Activated T-cell treated with anti-CD3 and anti-CD28 coated beads, Interleukin-2, amount 50 U/mL, for 24 hours (primary cell): ENCODE measurements at regions not wholly inside any gene's neighbourhood (a gene's known extent, or its start where the extent isn't known, plus 50 kb on each side); places are given as distances from the start of the nearest gene placed in this dataset.

ENCODE experiments used
- DNase-seq: peaks from one replicate; pipeline ENCODE4 v3.0.0-alpha.2; 2020
- H3K27ac Mint-ChIP-seq: 2 replicates; pipeline ENCODE4 v1.8.0; 2020; ENCODE audit warnings: mild to moderate bottlenecking, mixed read lengths
- H3K27me3 Mint-ChIP-seq: 2 replicates; pipeline ENCODE4 v1.8.0; 2020; ENCODE audit warnings: mixed read lengths
- H3K36me3 Mint-ChIP-seq: 2 replicates; pipeline ENCODE4 v1.8.0; 2020; ENCODE audit warnings: low read depth, mixed read lengths
- H3K4me1 Mint-ChIP-seq: 2 replicates; pipeline ENCODE4 v1.8.0; 2020; ENCODE audit warnings: low read depth, mixed read lengths
- H3K4me3 Mint-ChIP-seq: 2 replicates; pipeline ENCODE4 v1.8.0; 2020; ENCODE audit warnings: mild to moderate bottlenecking, moderate library complexity, mixed read lengths
- H3K9me3 Mint-ChIP-seq: 2 replicates; pipeline ENCODE4 v1.8.0; 2020; ENCODE audit warnings: mixed read lengths

DNA sequence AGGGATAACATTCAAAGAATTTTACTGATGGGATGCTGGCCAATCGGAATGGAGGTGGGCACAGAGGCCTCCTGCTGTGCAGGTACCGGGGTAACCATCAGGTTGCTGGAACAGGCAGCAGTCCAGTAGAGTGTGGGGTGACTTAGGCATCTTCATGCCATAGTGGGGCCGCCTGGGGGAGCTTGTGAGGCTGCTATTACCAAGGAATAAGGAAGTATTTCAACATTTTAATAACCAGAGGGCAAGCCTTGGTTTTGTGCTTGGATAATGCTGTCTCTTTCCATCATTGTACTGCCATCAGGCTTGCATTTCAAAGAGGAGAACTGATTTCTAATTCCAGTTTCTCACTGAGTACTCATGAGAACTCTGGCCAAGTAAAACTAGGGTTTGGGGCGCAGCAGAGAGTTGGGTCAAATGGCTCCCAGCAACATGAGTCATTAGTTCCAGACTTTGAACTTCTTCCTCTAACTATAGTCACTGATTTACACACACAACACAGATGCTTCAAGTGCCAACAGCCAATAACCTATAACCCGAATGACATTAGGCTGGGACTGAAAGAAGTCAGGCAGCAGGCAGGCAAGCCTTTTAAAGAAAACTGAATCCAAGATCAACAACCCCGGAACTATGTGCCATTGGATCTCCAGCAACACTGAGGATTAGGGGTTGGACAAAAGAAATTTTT, 56.1 kb upstream of the FHL2 start:
- peaks cover 8% of the 10 kb centered on the region for H3K4me1 Mint-ChIP-seq
- H3K36me3 Mint-ChIP-seq, result no peaks in the 10 kb centered on the region
- no peaks in the 10 kb centered on the region for H3K9me3 Mint-ChIP-seq
- DNase-seq, result no peak
- peaks cover 12% of the 10 kb centered on the region for H3K27me3 Mint-ChIP-seq
- no peak overlapping the region for H3K27ac Mint-ChIP-seq
- H3K4me3 Mint-ChIP-seq, result no peak overlapping the region

DNA sequence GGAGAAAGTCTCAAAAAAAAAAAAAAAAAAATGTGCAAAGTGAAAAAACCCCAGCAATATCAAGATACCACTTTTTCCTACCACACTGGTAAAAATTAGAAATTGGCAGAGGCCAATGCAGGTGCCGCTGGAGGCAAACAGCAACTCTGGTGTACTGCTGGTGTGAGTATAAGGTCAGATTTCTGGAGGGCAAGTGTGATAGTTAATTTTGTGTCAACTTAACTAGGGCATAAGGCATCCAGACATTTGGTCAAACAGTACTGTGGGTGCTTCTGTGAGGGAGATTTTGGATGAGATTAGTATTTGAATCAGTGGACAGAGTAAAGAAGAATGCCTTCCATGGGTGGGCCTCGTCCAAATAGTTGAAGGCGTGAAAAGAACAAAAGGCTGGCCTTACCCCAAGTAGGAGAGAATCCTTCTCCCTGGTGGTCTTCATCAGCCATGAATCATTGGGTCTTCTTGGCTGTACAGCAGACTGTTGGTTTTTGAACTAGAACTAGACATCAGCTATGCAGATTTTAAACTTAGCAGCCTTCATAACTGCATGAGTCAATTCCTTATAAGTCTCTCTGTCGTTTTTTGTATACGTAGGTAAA, 52.8 kb upstream of the FHL2 start:
- DNase-seq, result no peak
- Mint-ChIP-seq H3K27ac (no peak overlapping the region), H3K36me3 (no peaks in the 10 kb centered on the region), H3K9me3 (no peaks in the 10 kb centered on the region), H3K27me3 (peaks cover 27% of the 10 kb centered on the region), H3K4me1 (peaks cover 8% of the 10 kb centered on the region), H3K4me3 (no peak overlapping the region)

DNA sequence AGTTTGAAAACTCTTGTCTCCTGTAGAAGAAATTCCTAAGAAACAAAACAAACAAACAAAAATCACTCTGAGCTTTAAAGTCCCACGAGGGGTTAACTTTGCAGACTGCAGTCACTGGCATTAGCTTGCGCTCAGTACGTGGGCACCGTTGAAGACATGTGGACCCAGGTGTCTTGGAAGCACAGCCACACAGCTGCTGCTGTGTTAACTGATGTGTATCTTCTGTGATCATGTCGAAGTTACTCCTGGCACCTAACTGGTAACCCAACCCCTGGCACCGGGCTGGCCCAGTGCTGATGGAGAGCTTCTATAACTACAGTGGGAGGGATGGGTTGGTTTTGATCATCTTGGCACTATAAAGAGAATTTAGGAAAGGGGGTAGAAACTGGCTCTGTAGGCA, 51.6 kb upstream of the FHL2 start:
- H3K9me3 Mint-ChIP-seq, result no peaks in the 10 kb centered on the region
- peaks cover 26% of the 10 kb centered on the region for H3K27me3 Mint-ChIP-seq
- no peak overlapping the region for H3K4me3 Mint-ChIP-seq
- no peaks in the 10 kb centered on the region for H3K36me3 Mint-ChIP-seq
- peaks cover 7% of the 10 kb centered on the region for H3K4me1 Mint-ChIP-seq
- H3K27ac Mint-ChIP-seq, result no peak overlapping the region
- no peak for DNase-seq

DNA sequence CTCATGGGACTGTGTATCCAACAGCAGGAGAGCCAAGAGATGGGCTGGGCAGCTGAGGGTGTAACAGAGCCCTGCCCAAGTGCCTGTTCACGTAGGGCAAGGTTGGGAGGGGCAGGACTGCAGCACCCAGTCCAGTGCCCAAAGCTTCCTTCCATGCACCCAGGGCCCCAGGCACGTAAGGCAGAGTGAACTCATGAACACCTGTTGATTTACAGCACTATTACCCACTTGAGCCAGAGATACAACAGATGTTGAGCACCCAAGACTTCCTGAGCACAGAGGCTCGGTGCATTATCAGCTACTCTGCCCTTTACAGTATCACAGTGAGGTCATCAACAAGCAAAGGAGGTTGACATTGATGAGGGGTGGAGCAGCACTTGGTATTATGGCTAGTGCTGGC, 50.2 kb upstream of the FHL2 start:
- no peaks in the 10 kb centered on the region for H3K36me3 Mint-ChIP-seq
- H3K4me1 Mint-ChIP-seq, result no peaks in the 10 kb centered on the region
- H3K27ac Mint-ChIP-seq, result no peak overlapping the region

More for the DNA sequence above, 50.2 kb upstream of the FHL2 start:
- H3K27me3 Mint-ChIP-seq, result peaks cover 21% of the 10 kb centered on the region
- no peak for DNase-seq
- H3K4me3 Mint-ChIP-seq, result no peak overlapping the region
- no peaks in the 10 kb centered on the region for H3K9me3 Mint-ChIP-seq
